Hepatocyte (in vitro differentiated cells): ENCODE measurements at regions not wholly inside any gene's neighbourhood (a gene's known extent, or its start where the extent isn't known, plus 50 kb on each side); places are given as distances from the start of the nearest gene placed in this dataset.

ENCODE experiments used
- CTCF ChIP-seq: fragments of 200-600 bp; sonication (generic); IDR thresholded peaks from 2 replicates; pipeline ENCODE4 v1.5.1; 2016; ENCODE audit warnings: antibody characterized with exemption, mild to moderate bottlenecking; ENCODE audit not compliant: poor library complexity
- EZH2 ChIP-seq: fragments of 200-600 bp; sonication (generic); IDR thresholded peaks from 2 replicates; pipeline ENCODE4 v1.6.1; 2016; ENCODE audit warnings: antibody characterized with exemption, mild to moderate bottlenecking, borderline replicate concordance
- EZH2phosphoT487 ChIP-seq: fragments of 200-600 bp; sonication (generic); IDR thresholded peaks from one replicate; pipeline ENCODE4 v1.6.1; 2018; ENCODE audit warnings: antibody characterized with exemption, mild to moderate bottlenecking, low read depth, moderate library complexity; ENCODE audit not compliant: unreplicated experiment, severe bottlenecking

GRCh38 chr12:84079626-84080025 lies 833.0 kb downstream of the SLC6A15 start:
- TF ChIP-seq EZH2 = no peak
- no peak for TF ChIP-seq CTCF
- no peak for TF ChIP-seq EZH2phosphoT487
